ENCODE measurements at regions not wholly inside any gene's neighbourhood (a gene's known extent, or its start where the extent isn't known, plus 50 kb on each side); places are given as distances from the start of the nearest gene placed in this dataset.

GRCh38 chr5:74433255-74433895 is 207.2 kb downstream of the ENC1 start:
- POLR2A ChIA-PET: no interaction called here
- H3K27me3 ChIP-seq (replicated peaks; ENCODE audit: control insufficient read depth, insufficient read depth, low read length): no peaks in the 10 kb centered on the region
- H3K4me1 ChIP-seq: no peaks in the 10 kb centered on the region
- no peak overlapping the region for H3K4me3 ChIP-seq (ENCODE audit: low read depth, low read length)
- CTCF ChIA-PET: no interaction called here
- Mint-ChIP-seq H3K36me3 (ENCODE audit: insufficient read depth, unreplicated experiment) (no peaks in the 10 kb centered on the region), H3K27me3 (ENCODE audit: insufficient read depth, unreplicated experiment) (no peaks in the 10 kb centered on the region), H3K4me1 (ENCODE audit: low read depth, unreplicated experiment) (peaks cover 5% of the 10 kb centered on the region), H3K9me3 (ENCODE audit: unreplicated experiment) (peaks cover 18% of the 10 kb centered on the region), H3K27ac (ENCODE audit: unreplicated experiment) (no peak overlapping the region), H3K4me3 (ENCODE audit: unreplicated experiment) (no peak overlapping the region)
- no peak for DNase-seq
- H3K36me3 ChIP-seq (ENCODE audit: control insufficient read depth, insufficient read depth, low read length): no peaks in the 10 kb centered on the region
- BruUV-seq (replicated peaks): no TSS peak
- TF ChIP-seq CTCF (IDR thresholded peaks at IDR 0.05; ENCODE audit: insufficient read depth in 1 of 2, low read depth in 1 of 2, low read length in 1 of 2, severe bottlenecking in 1 of 2, unreplicated experiment in 1 of 2): no peak
- intact Hi-C loops (cut with micrococcal nuclease; ENCODE audit: unreplicated experiment): no loop called here
- H3K9me3 ChIP-seq: peaks cover 8% of the 10 kb centered on the region; the same call in 1 of the 2 replicates

- H3K9me3 ChIP-seq: peaks cover 8% of the 10 kb centered on the region; the same call in 1 of the 2 replicates
- H3K36me3 ChIP-seq (ENCODE audit: control insufficient read depth, insufficient read depth, low read length): no peaks in the 10 kb centered on the region
- Mint-ChIP-seq H3K9me3 (ENCODE audit: unreplicated experiment) (peaks cover 25% of the 10 kb centered on the region), H3K4me3 (ENCODE audit: unreplicated experiment) (no peak overlapping the region), H3K36me3 (ENCODE audit: insufficient read depth, unreplicated experiment) (no peaks in the 10 kb centered on the region), H3K27me3 (ENCODE audit: insufficient read depth, unreplicated experiment) (no peaks in the 10 kb centered on the region), H3K4me1 (ENCODE audit: low read depth, unreplicated experiment) (peaks cover 5% of the 10 kb centered on the region), H3K27ac (ENCODE audit: unreplicated experiment) (no peak overlapping the region)
- H3K4me1 ChIP-seq: no peaks in the 10 kb centered on the region
- intact Hi-C loops (cut with micrococcal nuclease; ENCODE audit: unreplicated experiment): no loop called here
- ChIA-PET CTCF (no interaction called here), POLR2A (no interaction called here)
- no peak overlapping the region for H3K4me3 ChIP-seq (ENCODE audit: low read depth, low read length)
- BruUV-seq (replicated peaks): no TSS peak
- H3K27me3 ChIP-seq (replicated peaks; ENCODE audit: control insufficient read depth, insufficient read depth, low read length): no peaks in the 10 kb centered on the region
- TF ChIP-seq CTCF (IDR thresholded peaks at IDR 0.05; ENCODE audit: insufficient read depth in 1 of 2, low read depth in 1 of 2, low read length in 1 of 2, severe bottlenecking in 1 of 2, unreplicated experiment in 1 of 2): no peak
- no peak for DNase-seq
These were observed 207.8 kb downstream of the ENC1 start for GRCh38 chr5:74432721-74433120.

GRCh38 chr5:74432216-74432615 is 208.3 kb downstream of the ENC1 start:
- TF ChIP-seq CTCF (IDR thresholded peaks at IDR 0.05; ENCODE audit: insufficient read depth in 1 of 2, low read depth in 1 of 2, low read length in 1 of 2, severe bottlenecking in 1 of 2, unreplicated experiment in 1 of 2): no peak
- ChIA-PET POLR2A (no interaction called here), CTCF (no interaction called here)
- H3K4me3 Mint-ChIP-seq (ENCODE audit: unreplicated experiment): no peak overlapping the region
- Histone ChIP-seq H3K9me3 (peaks cover 8% of the 10 kb centered on the region; the same call in 1 of the 2 replicates), H3K36me3 (ENCODE audit: control insufficient read depth, insufficient read depth, low read length) (no peaks in the 10 kb centered on the region), H3K4me3 (ENCODE audit: low read depth, low read length) (no peak overlapping the region), H3K27me3 (replicated peaks; ENCODE audit: control insufficient read depth, insufficient read depth, low read length) (no peaks in the 10 kb centered on the region), H3K4me1 (no peaks in the 10 kb centered on the region)
- H3K36me3 Mint-ChIP-seq (ENCODE audit: insufficient read depth, unreplicated experiment): no peaks in the 10 kb centered on the region
- DNase-seq: no peak
- intact Hi-C loops (cut with micrococcal nuclease; ENCODE audit: unreplicated experiment): no loop called here
- peaks cover 11% of the 10 kb centered on the region for H3K4me1 Mint-ChIP-seq (ENCODE audit: low read depth, unreplicated experiment)
- H3K9me3 Mint-ChIP-seq (ENCODE audit: unreplicated experiment): peaks cover 28% of the 10 kb centered on the region
- no peak overlapping the region for H3K27ac Mint-ChIP-seq (ENCODE audit: unreplicated experiment)
- BruUV-seq (replicated peaks): no TSS peak
- H3K27me3 Mint-ChIP-seq (ENCODE audit: insufficient read depth, unreplicated experiment): no peaks in the 10 kb centered on the region
